NOMO-1 treated with dmso at 0.1 percent for 144 hours (cell line): ENCODE measurements at regions not wholly inside any gene's neighbourhood (a gene's known extent, or its start where the extent isn't known, plus 50 kb on each side); places are given as distances from the start of the nearest gene placed in this dataset.

Source experiments
- DNase-seq: peaks from one replicate; lab custom pipeline; 2025; ENCODE audit not compliant: unreplicated experiment; lab: John Stamatoyannopoulos, UW

- DNase-seq: no peak
These were observed 1157.7 kb upstream of the MAP3K7 start for GRCh38 chr6:91744566-91744965.

DNA sequence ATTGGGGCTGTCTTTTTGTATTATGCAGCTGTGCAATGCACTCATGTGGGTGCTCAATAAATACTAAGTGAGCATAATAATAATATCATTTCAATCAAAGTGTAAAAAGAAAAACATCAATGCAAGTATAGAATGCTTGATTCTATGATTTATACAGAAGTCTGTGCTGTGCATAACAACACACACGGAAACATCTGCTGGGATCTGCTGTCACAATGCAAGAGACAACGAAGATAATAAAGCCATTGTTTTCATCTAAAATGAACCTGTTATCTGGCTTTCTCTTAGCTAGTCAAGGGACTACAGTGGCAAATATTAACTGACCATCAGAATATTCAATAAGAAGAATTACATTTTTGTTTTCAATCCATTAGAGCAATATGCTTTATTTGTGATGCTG is 1156.9 kb upstream of the MAP3K7 start:
- DNase-seq: no peak

GRCh38 chr6:91731939-91732338 is 1145.1 kb upstream of the MAP3K7 start:
- no peak for DNase-seq

DNA sequence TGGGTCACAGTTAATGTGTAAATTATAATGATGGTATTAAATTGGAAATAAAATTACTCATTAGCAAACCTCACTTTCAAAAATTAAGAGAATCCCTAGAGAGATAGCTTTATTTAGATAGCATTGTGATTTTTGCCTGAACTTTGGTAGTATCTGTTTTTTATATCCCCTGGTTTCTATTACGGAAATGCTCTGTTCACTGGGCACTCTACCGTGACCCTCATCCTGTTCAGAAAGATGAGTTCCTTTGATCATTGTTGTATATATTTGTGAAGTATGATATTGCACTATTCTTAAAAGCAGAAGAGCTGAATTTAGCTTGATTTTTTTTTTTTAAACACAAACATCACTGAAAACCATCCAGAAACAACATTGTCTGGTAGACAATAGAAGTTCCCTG is 1143.8 kb upstream of the MAP3K7 start:
- DNase-seq: no peak

- DNase-seq: no peak
These were observed 1133.5 kb upstream of the MAP3K7 start for GRCh38 chr6:91720324-91720723.

DNA sequence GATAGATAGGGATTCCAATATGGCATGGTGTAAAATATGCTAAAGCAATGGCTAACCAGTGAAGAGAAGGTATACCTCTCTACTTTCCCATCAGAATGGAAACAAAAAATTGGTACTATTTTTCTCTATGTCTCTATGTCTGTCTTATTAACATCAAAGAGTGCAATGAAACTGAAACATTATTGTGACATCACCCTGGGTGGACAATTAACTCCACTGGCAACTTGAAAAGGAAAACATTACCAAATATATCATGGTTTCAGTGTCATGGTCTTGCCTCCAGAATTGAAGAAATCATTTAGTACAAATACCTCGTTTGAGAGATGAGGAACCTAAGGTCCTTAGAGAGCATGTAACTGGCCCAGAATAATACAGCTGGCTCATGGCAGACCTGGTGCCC is 1132.5 kb upstream of the MAP3K7 start:
- DNase-seq: peak; percentile 8

GRCh38 chr6:91718198-91718597 is 1131.3 kb upstream of the MAP3K7 start:
- no peak for DNase-seq

DNA sequence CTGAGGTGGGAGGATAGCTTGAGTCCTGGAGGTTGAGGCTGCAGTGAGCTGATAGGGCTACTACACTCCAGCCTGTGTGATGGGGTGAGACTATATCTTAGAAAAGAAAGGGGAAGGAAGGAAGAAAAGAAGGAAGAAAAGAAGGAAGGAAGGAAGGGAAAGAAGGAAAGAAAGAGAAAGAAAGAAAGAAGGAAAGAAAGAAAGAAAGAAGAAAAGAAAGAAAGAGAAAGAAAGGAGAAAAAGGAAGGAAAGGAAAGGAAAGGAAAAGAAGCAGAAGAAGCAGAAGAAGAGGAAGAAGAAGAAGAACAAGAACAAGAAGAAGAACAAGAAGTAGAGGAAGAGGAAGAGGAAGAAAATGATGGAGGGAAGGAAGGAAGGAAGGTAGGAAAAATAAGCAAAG is 1130.2 kb upstream of the MAP3K7 start:
- no peak for DNase-seq

GRCh38 chr6:91716361-91716760 is 1129.5 kb upstream of the MAP3K7 start:
- DNase-seq: no peak

DNA sequence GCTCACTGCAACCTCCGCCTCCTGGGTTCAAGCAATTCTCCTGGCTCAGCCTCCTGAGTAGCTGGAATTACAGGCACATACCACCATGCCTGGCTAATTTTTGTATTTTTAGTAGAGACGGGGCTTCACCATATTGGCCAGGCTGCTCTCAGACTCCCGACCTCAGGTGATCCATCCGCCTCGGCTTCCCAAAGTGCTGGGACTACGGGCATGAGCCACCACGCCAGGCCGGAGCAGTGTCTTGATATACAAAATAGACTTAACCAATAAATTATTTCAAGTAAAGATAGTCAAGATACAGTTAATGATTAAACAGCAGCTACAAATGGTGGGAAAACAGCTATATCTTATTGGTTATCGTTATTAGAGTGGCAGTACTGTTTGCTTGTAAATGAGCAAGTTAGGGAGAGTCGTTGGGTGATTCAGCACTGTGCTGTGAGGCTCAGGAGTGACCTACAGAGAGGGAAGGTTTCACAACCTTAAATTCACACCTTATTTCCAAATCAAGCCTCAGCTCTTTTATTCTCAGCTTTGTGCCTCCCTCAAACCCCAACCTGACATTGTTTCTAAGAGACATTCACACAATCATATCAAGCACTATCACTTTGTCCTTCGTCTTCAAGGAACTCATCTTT is 1128.4 kb upstream of the MAP3K7 start:
- no peak for DNase-seq

DNA sequence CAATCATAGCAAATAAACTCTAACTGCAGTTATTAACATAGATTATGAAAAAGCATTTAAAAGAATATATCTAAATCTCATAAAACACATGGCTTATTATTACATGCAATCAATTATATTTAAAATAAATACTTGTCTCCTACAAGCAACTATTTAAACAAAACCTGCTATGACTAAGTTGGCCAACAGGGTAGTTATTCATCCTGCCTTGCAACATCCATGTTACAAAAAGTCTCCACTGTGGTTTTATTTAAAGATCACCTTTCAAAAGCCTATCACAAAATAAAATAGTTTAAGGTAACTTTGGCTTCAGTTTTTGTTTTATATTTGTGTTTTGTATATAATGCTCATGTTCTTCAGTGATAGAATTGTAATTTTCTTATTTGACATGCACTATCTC is 1127.0 kb upstream of the MAP3K7 start:
- DNase-seq: no peak

DNA sequence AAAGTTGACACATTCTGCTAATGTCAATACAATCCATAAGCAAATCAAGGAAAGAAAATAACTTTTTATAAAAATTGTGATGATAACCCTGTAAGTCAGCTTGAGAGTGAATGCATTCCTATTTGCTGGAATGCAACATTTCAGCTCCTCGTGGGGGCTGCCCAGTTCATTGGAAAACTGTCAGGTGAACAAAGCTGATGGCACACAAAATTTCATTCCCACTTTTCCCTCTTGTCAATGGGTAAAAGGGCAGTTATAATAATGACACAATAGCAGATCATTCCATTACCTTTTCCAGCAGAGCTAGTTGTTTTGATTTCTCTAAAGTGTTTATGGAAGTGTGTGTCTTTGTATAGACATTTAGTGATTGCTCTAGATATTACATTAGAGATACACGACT is 1124.6 kb upstream of the MAP3K7 start:
- no peak for DNase-seq

- DNase-seq: no peak
These were observed 1123.5 kb upstream of the MAP3K7 start for GRCh38 chr6:91710342-91710741.

GRCh38 chr6:91708534-91708933 is 1121.7 kb upstream of the MAP3K7 start:
- no peak for DNase-seq

- DNase-seq: no peak
These were observed 1118.8 kb upstream of the MAP3K7 start for GRCh38 chr6:91705646-91706045.

DNA sequence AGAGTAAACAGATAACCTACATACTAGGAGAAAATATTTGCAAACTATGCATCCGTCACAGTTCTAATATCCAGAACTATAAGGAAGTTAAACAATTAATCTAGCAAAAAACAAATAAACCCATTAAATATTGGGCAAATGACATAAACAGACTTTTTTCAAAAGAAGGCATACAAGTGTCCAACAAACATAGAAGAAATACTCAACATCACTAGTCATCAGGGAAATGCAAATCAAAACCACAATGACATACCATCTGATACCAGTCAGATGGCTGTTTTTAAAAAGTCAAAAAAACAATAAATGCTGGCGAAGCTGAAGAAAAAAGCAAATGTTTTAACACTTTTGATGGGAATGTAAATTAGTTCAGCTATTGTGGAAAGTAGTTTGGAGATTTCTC is 1117.7 kb upstream of the MAP3K7 start:
- no peak for DNase-seq

DNA sequence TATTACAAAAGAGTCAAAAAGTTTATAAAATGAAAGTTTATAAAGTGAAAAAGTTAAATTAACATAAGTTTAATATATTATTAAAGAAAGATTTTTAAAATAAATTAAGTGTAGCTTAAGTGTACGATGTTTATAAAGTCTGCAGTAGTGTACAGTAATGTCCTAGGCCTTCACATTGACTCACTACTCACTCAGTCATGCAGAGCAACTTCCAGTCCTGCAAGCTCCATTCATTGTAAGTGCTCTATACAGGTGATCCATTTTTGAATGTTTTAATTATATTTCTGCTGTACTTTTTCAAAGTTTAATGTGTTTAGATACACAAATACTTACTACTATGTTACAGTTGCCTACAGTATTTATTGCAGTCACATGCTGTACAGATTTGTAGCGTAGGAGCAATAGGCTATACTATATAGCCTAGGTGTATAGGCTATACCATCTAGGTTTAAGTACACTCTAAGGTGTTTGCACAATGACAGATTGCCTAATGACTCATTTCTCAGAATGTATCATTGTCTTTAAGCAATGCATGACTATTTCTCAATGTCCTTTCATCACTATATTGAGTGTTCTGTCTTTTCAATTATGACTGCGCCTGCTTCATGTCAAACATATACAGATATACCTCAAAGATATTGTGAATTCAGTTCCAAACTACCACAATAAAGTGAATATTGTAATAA is 1110.3 kb upstream of the MAP3K7 start:
- DNase-seq: no peak

DNA sequence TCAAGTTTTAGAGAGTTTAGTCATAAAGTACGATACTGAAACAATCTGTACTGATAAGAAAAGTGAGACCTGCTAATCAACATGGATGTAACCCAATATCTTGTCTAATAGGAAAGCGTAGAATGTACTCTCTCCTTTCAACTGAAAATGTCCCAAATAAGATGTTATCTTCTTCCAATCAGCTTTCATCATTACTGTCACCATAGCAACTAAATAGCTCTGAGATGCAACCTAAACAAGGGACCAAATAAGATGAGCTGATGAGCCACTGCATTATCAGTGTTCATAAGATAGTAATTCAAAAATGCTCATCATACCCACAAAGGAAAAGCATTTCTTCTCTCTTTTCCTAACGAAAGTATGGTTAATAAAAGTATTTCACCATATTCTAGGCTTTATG is 1108.3 kb upstream of the MAP3K7 start:
- DNase-seq: no peak

DNA sequence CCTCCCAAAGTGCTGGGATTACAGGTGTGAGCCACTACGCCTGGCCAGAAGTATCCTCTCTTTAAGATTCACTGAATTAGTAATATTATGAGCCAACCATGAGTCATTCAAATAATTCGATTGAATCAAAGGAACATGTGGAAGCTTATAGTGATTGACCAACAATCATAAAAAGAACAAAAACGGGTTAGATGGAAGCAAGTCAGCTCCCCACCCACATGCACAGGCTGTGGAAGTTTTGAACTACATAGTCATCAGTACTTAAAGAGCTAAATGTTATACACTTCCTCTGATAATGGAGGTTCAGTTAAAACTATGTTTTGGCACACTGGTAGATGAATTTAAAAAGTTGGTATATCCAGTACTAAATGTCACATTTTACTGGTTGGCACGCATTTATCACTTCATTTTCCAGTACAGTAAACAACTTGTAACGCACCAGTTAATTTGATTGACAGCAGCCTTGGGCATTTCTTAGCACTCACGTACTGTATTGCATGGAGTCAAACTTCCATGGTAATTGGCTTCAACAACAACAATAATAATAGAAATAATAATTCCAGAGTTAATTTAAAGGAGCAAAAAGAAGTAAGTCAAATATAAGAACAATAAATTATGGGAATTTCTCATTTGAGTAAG is 1107.3 kb upstream of the MAP3K7 start:
- DNase-seq: no peak

- DNase-seq: no peak
These were observed 1104.6 kb upstream of the MAP3K7 start for GRCh38 chr6:91691449-91691848.

DNA sequence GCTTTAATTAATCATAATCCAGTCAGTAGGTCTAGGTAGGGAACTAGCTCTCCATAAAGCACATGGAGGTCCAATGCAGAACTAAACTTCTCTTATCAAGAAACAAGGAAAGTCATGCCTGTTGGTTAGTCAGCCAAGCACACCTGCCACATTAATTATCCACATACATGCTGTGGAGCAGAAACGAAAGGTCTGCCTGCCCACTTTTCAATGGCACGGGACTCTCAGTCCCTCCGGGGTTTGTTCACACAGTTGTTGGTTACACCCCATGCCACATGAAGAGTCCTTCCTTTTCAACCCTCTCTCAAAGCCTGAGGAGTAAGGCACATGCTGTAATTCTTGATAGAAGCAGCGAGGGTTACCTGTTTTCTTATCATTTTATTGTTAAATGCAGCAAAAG is 1096.4 kb upstream of the MAP3K7 start:
- no peak for DNase-seq

GRCh38 chr6:91681296-91681695 is 1094.4 kb upstream of the MAP3K7 start:
- DNase-seq: peak; percentile 38
